ENCODE measurements at regions not wholly inside any gene's neighbourhood (a gene's known extent, or its start where the extent isn't known, plus 50 kb on each side); places are given as distances from the start of the nearest gene placed in this dataset.

DNA sequence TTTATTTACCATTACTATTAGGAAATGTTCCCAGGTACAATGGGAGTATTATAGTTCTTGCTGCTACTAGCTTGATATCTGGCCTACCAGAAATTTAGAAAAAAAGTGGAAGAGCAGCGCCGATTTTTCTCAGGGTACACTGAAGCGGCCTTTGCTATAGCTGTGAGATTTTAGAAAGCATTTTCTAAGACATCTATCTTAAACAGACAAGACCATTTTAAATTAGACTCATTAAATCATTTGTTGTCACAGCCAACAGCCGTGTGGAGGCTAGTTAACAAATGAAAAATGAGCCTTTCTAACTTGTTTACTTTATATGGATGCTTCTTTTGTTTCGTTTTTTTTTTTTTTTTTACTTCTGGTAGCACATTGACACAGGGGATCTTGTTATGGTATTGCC is 183.2 kb upstream of the ZRANB2 start:
- DNase-seq, result no peak

DNA sequence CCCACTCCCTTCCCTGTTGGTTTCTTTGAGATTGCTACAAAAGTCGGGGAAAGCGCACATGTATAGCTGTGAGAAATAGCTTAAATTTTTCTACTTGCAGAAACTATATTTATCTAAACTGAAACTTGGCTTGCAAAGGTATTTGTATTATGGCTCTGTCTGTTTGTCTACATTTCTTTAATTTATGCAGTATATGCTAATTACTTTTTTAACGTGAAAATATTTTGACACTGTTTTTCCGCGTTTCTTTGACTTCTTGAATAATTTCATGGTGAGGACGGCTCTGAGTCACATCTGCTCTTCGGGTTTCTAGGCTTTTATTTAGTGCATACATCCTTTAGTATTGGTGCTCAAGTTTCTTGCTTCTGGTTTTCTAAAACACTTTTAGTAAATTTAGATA is 182.1 kb upstream of the ZRANB2 start:
- DNase-seq, result no peak

DNA sequence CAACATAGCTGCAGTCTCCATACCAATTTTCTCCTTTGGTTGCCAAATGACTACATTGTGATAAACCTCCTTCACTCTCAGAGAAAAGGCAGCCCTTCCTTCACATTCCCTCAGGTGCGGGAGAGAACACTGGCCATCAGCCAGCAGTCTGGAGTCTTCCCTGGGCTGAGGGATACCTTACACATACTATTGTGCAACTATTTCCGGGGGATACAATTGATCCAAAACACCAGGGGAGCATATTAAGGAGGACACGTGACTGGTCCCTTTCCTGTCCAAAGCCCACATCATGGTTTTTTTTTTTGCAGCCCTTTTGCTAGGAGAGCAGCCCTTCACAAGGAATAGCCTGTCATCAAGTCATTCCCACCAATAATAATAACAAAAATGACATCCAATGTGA is 172.1 kb upstream of the ZRANB2 start:
- DNase-seq, result no peak

DNA sequence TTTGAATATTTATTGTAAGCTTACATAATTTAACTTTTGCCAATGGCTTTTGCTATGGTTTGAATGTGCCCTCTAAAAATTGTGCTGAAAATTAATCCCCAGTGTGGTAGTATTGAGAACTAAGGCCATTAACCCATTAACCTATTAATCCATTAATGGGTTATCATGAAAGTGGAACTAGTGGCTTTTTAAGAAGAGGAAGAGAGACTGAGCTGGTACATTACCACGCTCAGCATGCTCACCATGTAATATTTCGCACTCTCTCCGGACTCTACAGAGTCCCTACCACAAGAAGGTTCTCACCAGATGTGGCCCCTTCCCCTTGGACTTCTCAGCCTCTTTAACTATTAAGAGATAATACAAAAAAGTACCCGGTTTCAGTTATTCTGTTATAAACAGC is 164.4 kb upstream of the ZRANB2 start:
- no peak for DNase-seq

DNA sequence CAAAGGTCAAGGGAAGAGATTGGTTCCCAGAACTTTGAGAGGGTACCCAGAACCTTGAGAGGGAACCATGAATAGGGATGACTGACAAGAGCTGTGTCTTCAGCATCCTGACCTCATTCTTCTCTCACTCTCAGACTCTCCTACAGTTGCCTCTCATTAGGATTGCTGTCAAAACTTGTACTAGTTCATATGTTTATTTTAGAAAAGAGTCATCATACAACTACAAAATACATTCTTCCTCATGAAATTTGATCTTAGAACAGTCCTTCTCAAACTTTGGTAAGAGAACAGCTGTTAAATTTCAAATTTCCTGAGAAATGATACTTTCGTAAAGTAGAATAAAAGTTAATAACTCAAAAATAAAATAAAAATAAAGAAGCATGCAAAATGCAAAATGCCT is 161.4 kb upstream of the ZRANB2 start:
- DNase-seq, result no peak

DNA sequence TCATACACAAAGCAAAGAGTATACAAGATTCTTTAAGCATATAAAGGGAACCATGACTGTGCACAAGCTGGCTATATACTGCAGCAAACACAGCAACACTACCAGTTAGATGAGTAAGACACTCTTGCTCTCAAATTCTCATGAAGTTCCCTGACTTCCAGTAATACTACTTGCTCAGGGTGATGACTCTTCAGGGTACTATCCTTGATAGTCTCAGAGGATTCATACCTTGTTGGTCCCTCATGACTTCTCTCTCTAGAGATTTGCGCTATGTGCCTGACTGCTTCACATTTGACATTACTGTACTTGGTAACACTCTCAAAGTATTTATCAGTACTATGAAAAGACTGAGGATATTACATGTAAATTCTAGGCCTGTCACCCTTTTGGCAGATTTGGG is 159.8 kb upstream of the ZRANB2 start:
- no peak for DNase-seq

DNA sequence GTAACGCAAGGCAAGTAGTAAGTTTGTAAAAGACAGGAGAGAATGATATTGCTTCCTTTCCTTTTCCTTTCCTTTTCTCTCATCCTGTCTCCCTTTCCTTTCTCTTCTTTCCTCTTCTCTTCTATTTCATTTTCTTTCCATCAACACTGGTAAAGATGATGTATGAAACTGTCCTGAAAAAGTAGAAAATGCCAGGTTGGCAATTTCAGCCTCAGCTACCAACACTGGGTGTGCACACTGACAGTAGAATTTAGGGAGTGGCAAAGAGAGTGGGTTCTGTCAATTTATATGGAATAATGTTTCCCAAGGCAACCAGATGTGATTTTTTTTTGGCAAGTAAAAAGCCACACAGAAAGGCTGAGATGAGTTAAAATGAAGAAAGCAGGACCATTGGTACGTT is 155.7 kb upstream of the ZRANB2 start:
- no peak for DNase-seq

DNA sequence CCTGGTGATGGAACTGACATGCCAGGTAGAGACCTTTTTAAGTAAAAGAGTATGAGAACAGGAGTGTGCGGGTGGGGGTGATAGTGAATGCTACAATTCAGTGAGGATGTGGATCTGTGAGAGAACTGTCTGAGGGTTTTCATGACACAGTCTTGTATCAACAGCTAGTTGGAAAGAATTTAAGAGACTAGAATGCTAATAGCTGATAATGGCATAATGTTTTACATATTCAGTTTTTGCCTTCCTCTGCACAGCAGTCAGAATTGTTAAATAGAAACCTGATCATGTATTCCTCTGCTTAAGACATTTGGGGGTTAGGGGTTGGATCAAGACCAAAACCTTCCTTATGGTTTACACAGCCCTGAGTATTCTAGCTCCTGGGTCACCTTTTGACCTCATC is 152.8 kb upstream of the ZRANB2 start:
- no peak for DNase-seq

DNA sequence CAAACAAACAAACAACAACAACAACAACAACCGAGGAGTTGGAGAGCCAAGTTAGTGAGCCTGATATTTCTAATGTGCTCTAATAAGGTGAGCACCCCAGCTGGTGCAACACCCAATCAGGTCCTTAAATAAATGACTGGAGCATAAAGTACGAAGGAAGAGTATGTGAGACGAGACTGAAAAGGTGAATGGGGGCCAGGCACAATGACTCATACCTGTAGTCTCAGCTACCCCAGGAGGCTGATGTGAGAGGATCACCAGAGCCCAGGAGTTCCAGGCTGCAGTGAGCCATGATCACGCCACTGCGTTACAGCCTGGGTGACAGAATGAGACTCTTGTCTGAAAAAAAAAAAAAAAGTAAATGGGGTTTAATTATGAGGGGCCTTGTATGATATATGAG is 152.0 kb upstream of the ZRANB2 start:
- no peak for DNase-seq

DNA sequence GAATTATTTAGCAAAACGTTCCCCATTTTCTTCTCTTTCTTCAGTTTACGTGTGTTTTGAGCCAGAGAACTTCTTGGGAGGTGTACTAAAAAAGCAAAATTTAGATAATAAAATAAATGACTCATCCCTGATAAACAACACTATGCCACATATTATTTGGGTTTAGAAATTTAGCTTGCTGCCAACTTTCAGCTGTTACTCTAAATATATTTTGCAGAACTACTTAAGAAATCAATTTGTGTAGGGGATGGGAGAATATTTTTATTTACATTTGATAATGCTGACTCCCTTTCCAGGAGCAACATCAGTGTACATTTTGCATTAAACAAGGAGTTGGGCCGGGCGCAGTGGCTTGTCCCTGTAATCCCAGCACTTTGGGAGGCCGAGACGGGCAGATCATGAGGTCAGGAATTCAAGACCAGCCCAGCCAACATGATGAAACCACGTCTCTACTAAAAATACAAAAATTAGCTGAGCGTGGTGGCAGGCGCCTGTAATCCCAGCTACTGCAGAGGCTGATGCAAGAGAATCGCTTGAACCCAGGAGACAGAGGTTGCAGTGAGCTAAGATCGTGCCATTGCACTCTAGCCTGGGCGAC is 151.4 kb upstream of the ZRANB2 start:
- no peak for DNase-seq

DNA sequence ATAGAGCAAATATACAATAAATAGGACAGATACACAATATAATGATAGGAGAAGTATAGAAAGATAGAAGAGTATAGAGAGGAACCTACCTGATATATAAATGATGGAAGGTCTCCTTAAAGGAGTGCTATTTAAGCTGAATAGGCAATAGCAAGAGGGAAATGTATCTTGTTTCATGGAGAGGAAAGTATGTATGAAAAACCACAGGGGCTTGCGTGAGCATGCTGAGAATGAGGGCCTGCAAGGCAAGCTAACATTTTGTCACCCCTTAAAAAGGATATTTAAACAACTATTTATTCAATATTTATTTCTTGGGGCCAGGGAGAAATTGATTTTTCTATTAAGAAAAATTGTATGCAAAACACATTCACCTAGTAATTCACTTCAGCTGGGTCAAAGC is 150.9 kb upstream of the ZRANB2 start:
- no peak for DNase-seq

DNA sequence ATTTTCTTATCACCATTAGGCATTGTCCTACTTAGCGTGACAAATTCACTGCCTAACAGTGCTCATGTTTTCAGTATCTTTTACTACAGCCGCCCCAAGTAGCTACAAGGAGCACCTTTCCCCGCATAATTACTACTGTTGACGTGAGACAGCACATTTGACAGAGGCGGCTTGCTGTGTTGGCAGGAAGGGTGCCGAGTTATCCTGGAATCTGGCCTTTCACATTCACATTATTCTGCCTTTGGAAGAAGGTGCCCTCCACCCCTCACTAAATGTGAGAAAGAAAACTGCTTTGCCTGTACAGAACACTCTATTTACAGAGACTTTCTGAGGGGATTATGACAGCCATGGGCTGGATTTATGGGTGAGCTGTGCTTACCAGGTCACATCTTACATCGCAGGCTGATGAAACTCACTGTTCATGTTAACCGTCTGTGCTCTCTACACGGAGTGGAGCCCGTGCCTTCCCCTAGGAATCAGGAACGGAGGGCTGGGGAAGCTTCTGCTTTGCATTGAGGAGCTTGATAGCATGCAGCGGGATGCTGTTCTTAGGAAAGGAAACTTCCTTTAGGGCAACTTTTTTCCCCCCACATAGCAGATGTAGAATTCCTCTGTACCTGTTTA is 148.0 kb upstream of the ZRANB2 start:
- no peak for DNase-seq

DNA sequence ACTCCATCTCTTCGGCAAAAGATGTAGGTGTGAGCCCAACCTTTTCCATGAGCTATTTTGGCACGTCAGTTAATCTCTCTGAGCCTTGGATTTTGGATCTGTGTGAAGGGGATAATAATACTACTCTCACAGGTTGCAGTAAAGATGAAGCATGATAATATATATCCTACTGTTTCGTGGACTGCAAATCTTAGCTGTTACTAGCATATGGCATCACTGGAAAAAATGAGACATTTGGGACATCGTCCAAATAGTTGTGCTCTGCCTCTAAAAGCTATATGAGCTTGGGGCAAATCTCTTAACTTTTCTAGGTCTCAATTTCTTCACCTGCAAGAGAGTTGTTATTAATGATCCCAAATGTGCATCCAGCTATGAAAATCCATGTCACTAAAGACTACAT is 147.4 kb upstream of the ZRANB2 start:
- DNase-seq, result no peak

DNA sequence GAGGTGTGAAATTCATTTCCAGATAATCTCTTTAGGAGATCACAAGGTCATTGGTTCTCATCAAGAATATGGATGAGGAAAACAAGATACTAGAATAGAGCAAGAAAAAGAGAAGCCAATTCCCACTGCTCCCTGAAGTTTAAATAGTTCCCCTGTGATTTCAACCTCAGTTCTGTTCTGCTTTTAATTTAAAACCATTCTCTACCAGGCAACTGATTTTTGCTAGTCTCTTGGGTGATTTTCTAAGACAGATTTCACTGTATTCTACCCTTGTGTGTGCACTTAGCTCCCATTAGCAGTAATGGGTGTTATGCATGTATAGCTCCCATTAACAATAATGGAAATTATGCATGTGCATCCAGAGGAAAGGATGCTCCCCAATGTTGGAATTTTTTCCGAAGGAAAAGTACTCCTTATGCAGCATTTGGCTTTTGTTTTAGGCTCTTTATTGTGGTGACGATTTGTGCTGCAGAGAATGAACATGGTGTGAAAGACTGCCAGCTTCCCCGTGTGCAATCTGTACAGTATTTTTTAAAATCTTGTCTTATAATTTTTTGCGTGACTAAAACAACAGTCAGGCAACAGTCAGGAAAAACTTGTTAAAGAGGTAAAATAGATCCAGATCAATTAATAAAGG is 144.0 kb upstream of the ZRANB2 start:
- DNase-seq, result no peak

DNA sequence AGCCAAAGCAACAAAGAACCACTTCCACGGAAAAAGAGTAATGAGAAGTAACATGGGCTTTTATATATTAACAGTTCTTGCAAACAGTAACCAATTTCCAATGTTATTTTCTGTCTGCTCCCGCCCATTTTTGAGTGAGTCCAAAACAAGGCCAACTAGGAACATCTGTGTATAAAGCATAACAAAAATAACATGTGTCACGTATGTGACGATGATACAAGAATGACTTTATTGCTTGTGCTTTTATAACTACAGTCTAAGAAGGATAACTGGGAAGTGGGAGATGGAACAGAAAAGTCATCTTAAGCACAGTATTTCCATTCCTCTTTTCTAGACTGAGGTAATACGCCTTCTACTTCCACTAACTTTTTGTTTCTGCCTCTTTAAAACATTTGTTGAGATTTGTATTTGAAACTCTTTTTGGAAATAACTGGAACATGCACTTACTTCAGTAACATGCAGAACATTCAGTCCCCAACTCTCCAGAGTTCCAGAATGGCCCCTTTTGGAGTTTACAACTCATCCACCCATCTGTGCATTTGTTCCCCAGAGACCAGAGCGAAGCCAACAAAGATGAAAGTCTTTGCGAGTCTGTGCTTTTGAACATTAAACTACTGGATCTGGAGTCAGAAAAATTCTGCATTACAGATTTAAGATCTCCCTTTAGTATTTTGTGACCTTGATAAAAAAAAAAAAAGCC is 143.0 kb upstream of the ZRANB2 start:
- no peak for DNase-seq

DNA sequence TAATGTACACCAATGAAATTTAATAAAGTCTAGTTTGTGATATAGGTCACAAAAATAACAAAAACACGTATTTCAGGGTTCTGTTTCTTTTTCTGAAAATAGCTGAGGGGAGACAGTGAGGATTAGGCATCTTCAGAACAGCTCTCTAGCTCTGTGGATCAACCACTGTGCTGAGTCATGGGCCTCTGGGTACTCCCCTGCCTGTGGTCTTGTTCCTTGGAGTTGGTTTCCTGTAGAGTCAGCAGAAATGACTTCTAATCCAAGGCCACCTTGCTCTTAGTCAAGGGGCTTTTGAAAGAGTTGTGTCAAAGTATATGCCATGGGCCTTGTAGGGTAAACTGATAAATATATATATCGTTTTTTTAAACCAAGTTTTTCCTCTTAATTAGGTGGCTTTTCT is 141.8 kb upstream of the ZRANB2 start:
- DNase-seq, result no peak

DNA sequence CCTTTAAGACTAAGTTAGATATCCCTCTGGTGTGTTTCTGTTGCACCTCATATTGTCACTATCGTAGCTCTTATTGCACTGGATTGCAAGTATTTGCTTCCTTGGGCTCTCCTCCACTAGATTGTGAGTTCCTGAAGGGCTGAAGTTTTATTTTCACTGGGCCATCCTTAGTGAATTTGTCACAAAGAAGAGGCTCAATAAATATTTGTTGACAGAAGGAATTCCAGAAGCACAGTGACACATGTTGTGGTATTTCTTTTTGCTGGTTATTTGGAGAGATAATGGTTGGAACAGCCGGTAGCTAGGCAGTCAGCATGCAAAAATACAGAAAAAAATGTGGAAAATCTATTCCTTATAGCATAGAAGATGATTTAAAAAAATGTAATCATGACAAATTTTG is 129.9 kb upstream of the ZRANB2 start:
- DNase-seq, result no peak

DNA sequence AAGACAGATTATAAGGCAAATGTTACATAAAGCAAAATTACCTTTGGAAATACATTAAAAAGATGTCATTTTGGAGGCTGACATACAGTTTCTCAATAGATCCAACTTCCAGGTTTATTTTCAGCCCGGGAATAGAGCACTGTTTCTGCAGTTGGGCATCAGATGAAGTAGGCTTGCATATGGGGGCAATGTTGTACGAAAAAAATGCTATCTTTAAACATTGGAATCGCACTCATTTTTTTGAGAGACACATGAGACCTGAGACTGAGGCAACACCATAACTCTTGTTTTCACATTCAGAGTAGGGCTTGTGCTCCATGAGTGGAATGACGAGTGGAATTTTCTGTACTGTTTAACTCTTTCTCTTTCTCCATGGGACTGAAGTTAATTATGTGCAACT is 122.4 kb upstream of the ZRANB2 start:
- no peak for DNase-seq

DNA sequence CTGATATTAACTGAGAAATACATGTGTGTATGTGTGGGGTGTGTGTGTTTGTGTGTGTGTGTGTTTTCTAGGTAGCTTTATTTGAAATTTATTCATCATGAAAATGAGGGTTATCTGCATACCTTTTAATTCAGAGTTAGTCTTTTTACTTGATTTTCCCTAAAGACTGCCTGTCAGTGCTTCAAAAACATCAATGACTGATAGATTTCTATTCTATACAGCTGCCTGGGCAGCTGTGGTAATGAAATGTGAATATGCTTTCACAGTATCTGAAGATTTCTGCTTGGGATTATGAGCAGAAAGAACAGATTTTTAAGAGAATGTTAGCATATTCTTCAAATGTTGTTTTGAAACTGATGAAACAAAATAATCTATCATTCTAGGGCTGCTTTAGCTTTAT is 119.7 kb upstream of the ZRANB2 start:
- DNase-seq, result no peak

DNA sequence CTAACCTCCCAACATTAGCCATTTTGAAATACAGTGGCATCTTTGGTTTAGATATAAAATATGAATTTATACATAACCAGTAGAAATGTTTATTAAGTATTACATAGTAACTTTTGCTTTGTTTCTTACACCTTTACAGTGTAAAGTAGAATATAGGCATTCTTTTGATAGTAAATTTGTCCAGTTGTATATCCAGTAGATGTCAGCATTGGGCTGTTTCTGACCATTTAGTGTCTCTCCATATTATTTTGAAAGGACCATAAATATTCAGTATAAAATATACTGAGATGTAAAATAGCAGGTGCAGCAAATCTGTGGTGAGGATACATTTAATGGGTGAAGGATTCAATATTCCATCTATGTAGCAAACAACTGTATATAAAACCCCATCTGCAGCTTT is 115.8 kb upstream of the ZRANB2 start:
- DNase-seq, result no peak

DNA sequence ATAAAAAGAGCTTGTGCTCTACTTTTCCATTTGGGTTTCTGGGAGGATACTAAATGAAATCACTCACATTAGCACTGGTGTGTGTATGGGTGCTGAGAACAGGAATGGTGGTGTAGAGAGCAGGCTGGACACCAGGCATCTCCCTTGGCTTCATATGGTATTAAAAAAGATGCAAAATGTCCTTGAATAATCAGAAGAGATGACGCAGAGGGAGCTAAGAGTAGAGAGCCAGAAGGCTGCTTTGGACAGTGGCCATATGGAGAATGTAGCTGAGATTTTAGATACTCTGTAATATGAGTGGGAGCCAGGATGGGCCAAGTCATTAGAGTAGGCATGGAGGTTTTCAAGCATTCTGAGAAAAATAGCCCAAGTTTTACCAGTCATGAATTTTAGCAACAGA is 112.3 kb upstream of the ZRANB2 start:
- DNase-seq, result no peak

DNA sequence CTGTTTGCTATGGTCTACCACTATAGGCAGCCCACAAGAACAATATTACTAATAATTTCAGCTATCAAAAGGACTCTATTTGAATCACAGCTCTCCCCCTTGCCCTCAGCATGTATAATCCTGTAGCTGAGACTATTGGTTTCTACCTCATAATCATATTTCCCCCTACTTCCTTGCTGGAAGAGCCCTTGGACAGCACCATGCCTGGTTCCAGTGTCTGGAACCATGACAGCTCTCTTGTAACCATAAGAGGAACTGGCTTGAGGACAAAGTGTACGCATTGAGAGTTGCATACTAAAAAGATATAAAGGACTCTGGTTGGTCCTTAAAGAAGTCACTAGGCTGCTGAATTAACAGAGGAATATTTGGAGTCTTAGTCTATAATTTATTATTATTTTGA is 110.7 kb upstream of the ZRANB2 start:
- no peak for DNase-seq

DNA sequence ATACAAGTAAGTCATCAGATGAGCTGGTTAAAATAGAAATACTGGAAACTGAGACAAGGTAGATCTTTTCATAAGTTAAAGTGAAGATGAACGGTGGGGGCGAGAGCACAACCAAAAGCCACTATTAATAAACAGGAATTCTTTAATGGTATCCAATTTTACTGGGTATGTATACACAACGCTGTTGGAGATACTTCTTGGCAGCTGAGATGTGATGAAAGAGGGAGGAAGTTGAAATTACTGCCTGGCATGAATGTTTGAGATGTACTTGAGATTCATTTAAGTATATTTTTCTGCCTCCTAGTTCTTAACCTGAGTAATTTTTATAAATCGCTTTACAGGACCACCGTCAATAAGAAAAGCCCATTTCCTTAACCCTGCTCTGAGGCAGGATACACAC is 110.0 kb upstream of the ZRANB2 start:
- DNase-seq, result no peak

DNA sequence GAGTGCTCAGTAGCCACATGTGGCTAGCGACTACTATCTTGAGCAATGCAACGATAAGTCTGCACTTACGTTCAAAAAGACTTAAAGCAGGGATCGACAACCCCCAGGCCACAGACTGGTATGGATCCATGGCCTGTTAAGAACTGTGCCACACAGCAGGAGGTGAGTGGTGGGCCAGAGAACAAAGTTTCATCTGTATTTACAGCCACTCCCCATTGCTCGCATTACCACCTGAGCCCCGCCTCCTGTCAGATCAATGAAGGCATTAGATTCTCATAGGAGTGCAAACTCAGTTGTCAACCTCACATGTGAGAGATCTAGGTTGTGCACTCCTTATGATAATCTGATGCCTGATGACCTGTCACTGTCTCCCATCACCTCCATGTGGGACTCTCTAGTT is 103.6 kb upstream of the ZRANB2 start:
- DNase-seq, result no peak
